ENCODE measurements at regions not wholly inside any gene's neighbourhood (a gene's known extent, or its start where the extent isn't known, plus 50 kb on each side); places are given as distances from the start of the nearest gene placed in this dataset.
A peak's percentile ranks its signal among the peaks of the same experiment; 100 is the strongest.

DNA sequence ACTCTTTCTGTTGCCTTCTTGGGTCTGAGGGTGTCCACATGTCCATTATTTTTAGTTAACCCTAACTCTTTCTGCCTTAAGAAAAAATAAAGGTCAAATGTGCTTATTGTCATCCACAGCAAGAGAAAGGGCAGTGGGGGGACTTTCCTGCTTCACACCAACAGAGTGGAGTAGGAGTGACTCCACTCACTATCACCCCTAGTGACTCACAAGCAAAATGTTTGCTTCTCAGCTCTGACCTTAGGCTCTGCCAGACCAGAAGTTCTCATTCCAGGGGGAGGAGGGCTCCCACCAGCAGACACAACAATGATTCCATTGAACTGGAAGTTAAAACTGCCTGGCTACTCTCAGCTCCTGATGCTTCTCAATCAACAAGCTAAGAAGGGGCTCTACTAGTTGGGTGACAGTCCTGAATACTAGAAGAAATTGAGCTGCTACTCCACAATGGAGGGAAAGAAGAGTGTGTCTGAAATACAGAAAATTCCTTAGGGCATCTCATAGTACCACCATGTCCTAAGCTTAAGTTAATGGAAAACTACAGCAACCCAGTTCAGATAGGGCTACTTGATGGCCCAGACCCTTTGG lies 83.9 kb upstream of the AFDN start:
- no peak overlapping the region for H3K27ac ChIP-seq
- DNase-seq = no peak
- TF ChIP-seq, protein P1, sequence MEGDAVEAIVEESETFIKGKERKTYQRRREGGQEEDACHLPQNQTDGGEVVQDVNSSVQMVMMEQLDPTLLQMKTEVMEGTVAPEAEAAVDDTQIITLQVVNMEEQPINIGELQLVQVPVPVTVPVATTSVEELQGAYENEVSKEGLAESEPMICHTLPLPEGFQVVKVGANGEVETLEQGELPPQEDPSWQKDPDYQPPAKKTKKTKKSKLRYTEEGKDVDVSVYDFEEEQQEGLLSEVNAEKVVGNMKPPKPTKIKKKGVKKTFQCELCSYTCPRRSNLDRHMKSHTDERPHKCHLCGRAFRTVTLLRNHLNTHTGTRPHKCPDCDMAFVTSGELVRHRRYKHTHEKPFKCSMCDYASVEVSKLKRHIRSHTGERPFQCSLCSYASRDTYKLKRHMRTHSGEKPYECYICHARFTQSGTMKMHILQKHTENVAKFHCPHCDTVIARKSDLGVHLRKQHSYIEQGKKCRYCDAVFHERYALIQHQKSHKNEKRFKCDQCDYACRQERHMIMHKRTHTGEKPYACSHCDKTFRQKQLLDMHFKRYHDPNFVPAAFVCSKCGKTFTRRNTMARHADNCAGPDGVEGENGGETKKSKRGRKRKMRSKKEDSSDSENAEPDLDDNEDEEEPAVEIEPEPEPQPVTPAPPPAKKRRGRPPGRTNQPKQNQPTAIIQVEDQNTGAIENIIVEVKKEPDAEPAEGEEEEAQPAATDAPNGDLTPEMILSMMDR (IDR thresholded peaks at IDR 0.05) = no peak
- H3K4me1 ChIP-seq = peaks cover 0 to 6% (median 0%) of the 10 kb centered on the region in 9 donors
- no peak for ATAC-seq
- H3K36me3 ChIP-seq = no peaks in the 10 kb centered on the region
- H3K9me3 ChIP-seq = peaks cover 0 to 15% (median 5%) of the 10 kb centered on the region in 11 donors
- intact Hi-C loops (cut with DNase I) = no loop called here
- no peak overlapping the region for H3K4me3 ChIP-seq
- peaks cover 0 to 13% (median 0%) of the 10 kb centered on the region in 7 donors for H3K27me3 ChIP-seq

GRCh38 chr6:167744681-167745669 lies 81.7 kb upstream of the AFDN start:
- H3K9me3 ChIP-seq = peaks cover 0 to 15% (median 5%) of the 10 kb centered on the region in 11 donors
- intact Hi-C loops (cut with DNase I) = no loop called here
- ATAC-seq (peak in 3 of 8 donors; percentile 23 to 28 (median 26)), DNase-seq (no peak)
- H3K36me3 ChIP-seq = no peaks in the 10 kb centered on the region
- H3K4me3 ChIP-seq = no peak overlapping the region
- H3K27ac ChIP-seq = no peak overlapping the region
- peaks cover 0 to 6% (median 0%) of the 10 kb centered on the region in 9 donors for H3K4me1 ChIP-seq
- TF ChIP-seq, protein P1 (IDR thresholded peaks at IDR 0.05) = no peak
- peaks cover 0 to 13% (median 0%) of the 10 kb centered on the region in 7 donors for H3K27me3 ChIP-seq
- WGBS, 2 donors = 49 to 52% methylated on average over 16 of the region's 16 CpGs

- Histone ChIP-seq H3K27me3 (peaks cover 0 to 13% (median 0%) of the 10 kb centered on the region in 7 donors), H3K4me3 (no peak overlapping the region), H3K9me3 (peaks cover 0 to 15% (median 5%) of the 10 kb centered on the region in 11 donors), H3K36me3 (no peaks in the 10 kb centered on the region), H3K27ac (peak overlapping the region in 1 of 10 donors; percentile 1), H3K4me1 (peaks cover 0 to 14% (median 4%) of the 10 kb centered on the region in 9 donors)
- DNase-seq (peak in 1 of 2 donors; percentile 61), ATAC-seq (peak in 6 of 8 donors; percentile 47 to 81 (median 68))
- WGBS, 2 donors = 63 to 66% methylated on average over 19 of the region's 19 CpGs
- intact Hi-C loops (cut with DNase I) = no loop called here
- TF ChIP-seq, protein P1 (IDR thresholded peaks at IDR 0.05) = no peak
Measured at GRCh38 chr6:167745670-167746389, 80.9 kb upstream of the AFDN start.

DNA sequence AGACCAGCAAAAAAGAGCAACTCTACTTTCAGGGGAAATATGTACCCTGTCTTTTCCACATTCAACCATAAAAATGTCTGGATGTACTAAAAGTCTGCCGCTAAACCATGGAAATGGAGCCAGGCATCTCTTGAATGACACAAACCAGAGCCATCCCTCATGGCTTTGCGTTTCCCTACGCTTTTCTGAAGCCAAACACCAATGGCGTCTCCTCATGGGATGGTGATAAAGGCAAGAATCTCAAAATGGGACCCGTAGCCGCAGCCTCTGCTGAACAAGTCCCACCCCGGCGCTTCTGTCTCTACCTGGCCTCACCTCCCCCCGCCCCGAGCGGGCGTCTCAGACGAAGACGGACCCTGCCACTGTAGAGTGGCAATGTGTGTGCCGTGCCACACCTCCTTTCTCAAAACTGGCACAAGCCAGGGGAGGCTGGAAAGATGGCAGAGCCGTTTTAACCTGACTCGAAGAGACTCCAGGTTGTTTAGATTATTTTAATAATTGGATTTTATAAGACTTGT lies 80.3 kb upstream of the AFDN start:
- Histone ChIP-seq H3K27ac (peak overlapping the region in 1 of 10 donors; percentile 1), H3K9me3 (peaks cover 0 to 15% (median 5%) of the 10 kb centered on the region in 11 donors), H3K4me3 (no peak overlapping the region), H3K36me3 (no peaks in the 10 kb centered on the region), H3K27me3 (peaks cover 0 to 13% (median 0%) of the 10 kb centered on the region in 7 donors), H3K4me1 (peaks cover 0 to 20% (median 10%) of the 10 kb centered on the region in 9 donors)
- intact Hi-C loops (cut with DNase I) = no loop called here
- TF ChIP-seq, protein P1 (IDR thresholded peaks at IDR 0.05) = no peak
- no peak for ATAC-seq
- no peak for DNase-seq
- 87 to 94% methylated on average over 17 of the region's 17 CpGs for WGBS, 2 donors
